ENCODE measurements at regions not wholly inside any gene's neighbourhood (a gene's known extent, or its start where the extent isn't known, plus 50 kb on each side); places are given as distances from the start of the nearest gene placed in this dataset.

DNA sequence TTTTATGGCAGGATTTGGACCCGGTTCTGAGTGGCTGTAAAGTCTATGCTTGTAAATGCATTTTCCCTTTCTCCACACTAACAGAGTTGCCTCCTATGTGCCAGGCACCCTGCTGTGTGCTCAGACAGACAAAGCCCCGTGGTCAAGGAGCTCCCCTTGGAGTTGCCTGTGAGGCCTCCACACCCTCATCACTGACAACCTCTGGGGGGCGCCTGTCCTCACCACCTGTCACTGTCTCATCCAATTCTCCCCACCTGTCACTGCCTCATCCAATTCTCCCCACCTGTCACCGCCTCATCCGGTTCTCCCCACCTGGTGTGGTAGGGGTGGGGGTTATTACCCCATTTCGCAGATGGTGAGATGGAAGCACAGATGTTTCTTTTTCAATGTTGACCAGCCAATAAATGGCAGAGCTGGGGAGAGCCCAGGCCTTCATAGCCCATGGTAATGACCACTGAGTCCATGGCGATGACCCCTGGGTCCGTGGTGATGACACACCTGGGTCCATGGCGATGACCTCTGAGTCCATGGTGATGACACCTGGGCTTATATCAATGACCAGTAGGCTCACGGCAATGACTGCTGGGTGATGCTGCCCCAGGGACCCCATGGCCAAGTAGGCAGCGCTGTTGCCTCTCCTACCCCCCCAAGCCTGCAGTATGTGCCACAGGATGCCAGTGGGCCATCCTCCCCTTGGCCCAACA, 150.1 kb downstream of the IRF8 start:
- H3K36me3 ChIP-seq (ENCODE audit: control insufficient read depth, insufficient read depth, low read length) = no peaks in the 10 kb centered on the region
- H3K9ac ChIP-seq (ENCODE audit: low read length) = no peak overlapping the region
- H3K27me3 ChIP-seq (ENCODE audit: control insufficient read depth, insufficient read depth, low read length) = no peaks in the 10 kb centered on the region

DNA sequence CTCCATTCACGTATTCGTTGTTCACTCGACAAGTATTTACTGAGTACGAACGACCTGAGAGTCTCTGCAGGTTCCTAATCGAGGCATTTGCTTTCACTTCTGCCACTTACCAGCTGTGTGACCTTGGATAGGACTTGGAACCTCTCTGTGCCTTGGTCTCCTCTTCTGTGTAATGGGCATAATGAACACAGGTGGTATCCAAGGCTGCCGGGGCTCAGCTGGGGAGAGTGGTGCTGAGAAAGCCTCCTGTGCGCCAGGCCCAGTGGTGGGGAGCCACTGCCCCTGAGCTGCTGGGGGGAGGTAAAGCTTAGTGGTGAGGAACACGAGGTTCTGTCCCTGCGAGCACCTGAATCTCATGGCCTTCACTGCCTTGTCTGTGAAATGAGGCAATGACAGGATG, 150.7 kb downstream of the IRF8 start:
- H3K27me3 ChIP-seq (ENCODE audit: control insufficient read depth, insufficient read depth, low read length) = no peaks in the 10 kb centered on the region

More for the DNA sequence above, 150.1 kb downstream of the IRF8 start:
- Histone ChIP-seq H3K4me1 (ENCODE audit: control insufficient read depth, insufficient read depth, low read length) (peaks cover 8% of the 10 kb centered on the region), H3K27ac (ENCODE audit: low read depth, low read length) (no peak overlapping the region), H3K4me3 (ENCODE audit: low read length) (no peak overlapping the region)

DNA sequence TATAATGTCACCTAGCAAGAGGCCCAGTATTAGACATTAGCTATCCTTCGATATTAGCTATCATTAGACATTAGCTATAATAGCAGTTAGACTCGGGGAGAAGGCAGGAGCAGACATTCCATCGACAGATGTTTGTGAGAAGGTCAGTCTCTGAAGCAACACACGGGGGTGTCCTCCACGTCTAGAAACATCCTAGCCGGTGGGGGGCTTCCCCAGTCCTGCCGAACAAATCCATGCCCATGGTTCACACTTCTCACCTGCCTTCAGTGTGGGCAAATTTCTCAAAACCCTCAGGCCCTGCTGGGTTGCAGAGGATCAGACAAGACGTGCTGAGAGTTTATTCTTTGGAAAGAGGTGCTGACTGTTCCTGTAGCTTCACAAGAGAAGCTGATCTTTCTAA, 151.1 kb downstream of the IRF8 start:
- no peaks in the 10 kb centered on the region for H3K27me3 ChIP-seq (ENCODE audit: control insufficient read depth, insufficient read depth, low read length)

More for the DNA sequence above, 150.7 kb downstream of the IRF8 start:
- Histone ChIP-seq H3K4me1 (ENCODE audit: control insufficient read depth, insufficient read depth, low read length) (peaks cover 8% of the 10 kb centered on the region), H3K9ac (ENCODE audit: low read length) (no peak overlapping the region), H3K4me3 (ENCODE audit: low read length) (no peak overlapping the region), H3K27ac (ENCODE audit: low read depth, low read length) (no peak overlapping the region), H3K36me3 (ENCODE audit: control insufficient read depth, insufficient read depth, low read length) (no peaks in the 10 kb centered on the region)

DNA sequence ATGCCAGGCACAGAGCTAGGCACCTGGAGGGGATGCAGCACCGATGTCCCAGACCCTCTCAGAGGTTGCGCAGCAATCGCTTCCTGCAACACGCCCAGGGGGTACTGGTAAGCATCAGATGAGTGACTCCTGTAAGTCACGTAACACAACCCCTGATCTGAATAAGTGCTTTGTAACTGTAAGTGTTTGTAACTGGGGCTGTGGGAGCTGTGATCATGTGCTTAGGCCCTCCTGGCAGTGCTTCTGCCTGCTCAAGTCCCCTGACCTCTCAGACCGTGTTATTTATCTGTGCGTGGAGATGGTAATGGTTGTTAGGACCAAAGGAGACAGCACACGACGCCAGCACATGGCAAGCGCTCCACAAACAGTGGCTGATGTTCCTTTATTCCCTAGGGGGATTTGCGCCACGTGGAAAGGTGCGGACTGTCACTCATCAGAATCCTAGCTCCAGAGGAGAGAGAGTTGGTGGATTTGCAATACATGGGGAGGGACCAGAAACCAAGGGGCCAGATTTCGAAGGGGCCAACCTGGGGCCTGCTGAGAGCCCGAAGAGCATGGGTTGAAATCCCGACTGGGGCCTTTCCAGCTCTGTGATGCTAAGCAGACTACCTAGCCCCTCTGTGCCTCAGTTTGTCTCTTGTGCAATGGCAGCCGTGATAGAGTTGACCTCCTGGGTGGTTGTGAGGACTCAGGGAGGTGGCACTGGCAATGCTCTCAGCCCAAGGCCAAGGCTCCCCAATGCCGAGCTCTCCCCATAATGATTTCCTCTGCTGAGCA, 151.8 kb downstream of the IRF8 start:
- Histone ChIP-seq H3K9ac (ENCODE audit: low read length) (no peak overlapping the region), H3K36me3 (ENCODE audit: control insufficient read depth, insufficient read depth, low read length) (no peaks in the 10 kb centered on the region), H3K4me1 (ENCODE audit: control insufficient read depth, insufficient read depth, low read length) (peaks cover 8% of the 10 kb centered on the region), H3K27me3 (ENCODE audit: control insufficient read depth, insufficient read depth, low read length) (no peaks in the 10 kb centered on the region), H3K4me3 (ENCODE audit: low read length) (no peak overlapping the region), H3K27ac (ENCODE audit: low read depth, low read length) (no peak overlapping the region)

More for the DNA sequence above, 151.1 kb downstream of the IRF8 start:
- Histone ChIP-seq H3K36me3 (ENCODE audit: control insufficient read depth, insufficient read depth, low read length) (no peaks in the 10 kb centered on the region), H3K4me3 (ENCODE audit: low read length) (no peak overlapping the region), H3K27ac (ENCODE audit: low read depth, low read length) (no peak overlapping the region), H3K9ac (ENCODE audit: low read length) (no peak overlapping the region), H3K4me1 (ENCODE audit: control insufficient read depth, insufficient read depth, low read length) (peaks cover 8% of the 10 kb centered on the region)

DNA sequence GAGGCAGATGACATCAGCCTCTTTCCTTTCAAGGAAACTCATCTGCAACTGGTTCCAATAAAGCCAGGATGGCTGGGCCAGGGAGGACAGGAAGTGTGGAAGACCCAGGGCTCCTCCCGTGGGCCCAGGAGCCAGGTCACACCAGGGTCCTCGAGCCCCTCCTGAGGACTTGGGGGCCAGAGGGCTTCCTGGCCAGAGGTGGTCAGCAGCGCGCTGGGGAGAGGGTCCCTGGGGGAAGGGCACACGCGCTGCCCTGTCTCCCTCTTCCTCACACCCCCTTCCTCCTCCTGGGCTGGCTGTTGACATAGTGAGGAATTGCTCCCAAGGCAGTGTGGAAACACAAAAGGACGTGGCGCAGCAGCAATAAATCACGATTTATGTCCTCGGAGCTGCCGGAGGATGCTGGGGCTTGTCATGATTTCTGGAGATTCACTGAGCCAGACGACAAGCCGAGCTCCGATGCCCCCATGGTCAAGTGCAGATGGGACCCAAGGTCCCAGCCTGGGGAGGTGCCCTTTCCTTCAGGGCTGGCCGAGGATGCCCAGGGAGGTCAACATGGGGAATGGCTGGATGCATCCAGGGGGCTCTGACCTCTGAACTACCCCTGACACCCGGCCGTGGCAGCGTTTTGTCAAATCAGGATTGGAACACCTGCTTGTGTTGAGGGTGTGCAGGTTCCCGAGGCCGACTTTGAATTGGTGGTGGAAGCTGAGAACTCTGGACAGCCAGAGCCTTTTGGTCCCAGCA, 152.6 kb downstream of the IRF8 start:
- Histone ChIP-seq H3K27me3 (ENCODE audit: control insufficient read depth, insufficient read depth, low read length) (no peaks in the 10 kb centered on the region), H3K27ac (ENCODE audit: low read depth, low read length) (no peak overlapping the region), H3K9ac (ENCODE audit: low read length) (no peak overlapping the region), H3K4me1 (ENCODE audit: control insufficient read depth, insufficient read depth, low read length) (peaks cover 8% of the 10 kb centered on the region), H3K4me3 (ENCODE audit: low read length) (no peak overlapping the region), H3K36me3 (ENCODE audit: control insufficient read depth, insufficient read depth, low read length) (no peaks in the 10 kb centered on the region)

DNA sequence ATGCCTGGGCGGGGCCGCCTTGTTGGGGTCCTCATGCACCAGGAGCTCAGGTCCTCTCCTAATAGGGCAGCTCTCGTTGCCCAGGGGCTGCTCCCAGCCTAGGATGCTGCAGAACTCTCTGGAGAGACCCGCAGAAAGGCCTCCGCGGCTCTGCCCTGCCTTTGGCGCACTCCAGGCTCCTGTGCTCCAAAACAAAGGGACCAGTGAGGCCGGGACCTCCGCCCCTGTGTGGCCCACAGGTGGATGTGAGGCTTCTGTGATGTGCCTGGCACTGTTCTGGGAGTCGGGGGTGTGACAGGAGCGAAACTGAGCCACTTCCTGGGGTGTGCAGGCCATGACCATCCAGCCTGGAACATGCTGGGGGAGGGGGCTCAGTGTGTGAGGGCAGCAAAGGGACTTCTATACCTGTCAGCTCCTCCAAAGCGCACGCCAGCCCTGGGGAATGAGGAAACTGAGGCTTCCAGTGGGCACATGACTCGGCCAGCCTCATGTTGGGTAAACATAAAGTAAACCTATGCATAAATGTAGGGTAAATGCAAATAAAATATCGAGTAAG, 153.2 kb downstream of the IRF8 start:
- H3K9ac ChIP-seq (ENCODE audit: low read length) = no peak overlapping the region
- peaks cover 8% of the 10 kb centered on the region for H3K4me1 ChIP-seq (ENCODE audit: control insufficient read depth, insufficient read depth, low read length)
- no peak overlapping the region for H3K4me3 ChIP-seq (ENCODE audit: low read length)
- H3K36me3 ChIP-seq (ENCODE audit: control insufficient read depth, insufficient read depth, low read length) = no peaks in the 10 kb centered on the region
- no peaks in the 10 kb centered on the region for H3K27me3 ChIP-seq (ENCODE audit: control insufficient read depth, insufficient read depth, low read length)
- no peak overlapping the region for H3K27ac ChIP-seq (ENCODE audit: low read depth, low read length)

DNA sequence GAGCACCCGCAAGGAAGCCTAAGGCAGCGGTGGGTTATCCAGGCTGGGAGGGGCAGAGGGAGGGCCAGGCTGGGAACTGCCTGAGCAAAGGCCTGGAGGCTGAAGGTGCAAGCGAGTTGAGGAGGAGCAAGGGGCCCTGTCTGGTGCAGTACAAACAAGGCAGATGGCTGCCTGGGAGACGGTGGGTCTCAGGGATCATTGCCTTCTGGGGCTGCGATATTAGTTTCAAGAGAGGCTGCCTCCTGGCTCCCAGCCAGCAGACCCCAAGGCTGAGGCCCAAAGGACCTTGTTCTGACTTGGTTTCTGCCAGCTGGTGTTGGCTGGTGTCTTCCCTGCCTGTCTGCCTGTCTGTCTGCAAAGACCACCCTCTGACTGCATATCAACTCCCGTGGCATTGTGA, 154.0 kb downstream of the IRF8 start:
- Histone ChIP-seq H3K9ac (ENCODE audit: low read length) (no peak overlapping the region), H3K4me3 (ENCODE audit: low read length) (no peak overlapping the region), H3K36me3 (ENCODE audit: control insufficient read depth, insufficient read depth, low read length) (no peaks in the 10 kb centered on the region), H3K27me3 (ENCODE audit: control insufficient read depth, insufficient read depth, low read length) (no peaks in the 10 kb centered on the region), H3K4me1 (ENCODE audit: control insufficient read depth, insufficient read depth, low read length) (peaks cover 8% of the 10 kb centered on the region), H3K27ac (ENCODE audit: low read depth, low read length) (no peak overlapping the region)

DNA sequence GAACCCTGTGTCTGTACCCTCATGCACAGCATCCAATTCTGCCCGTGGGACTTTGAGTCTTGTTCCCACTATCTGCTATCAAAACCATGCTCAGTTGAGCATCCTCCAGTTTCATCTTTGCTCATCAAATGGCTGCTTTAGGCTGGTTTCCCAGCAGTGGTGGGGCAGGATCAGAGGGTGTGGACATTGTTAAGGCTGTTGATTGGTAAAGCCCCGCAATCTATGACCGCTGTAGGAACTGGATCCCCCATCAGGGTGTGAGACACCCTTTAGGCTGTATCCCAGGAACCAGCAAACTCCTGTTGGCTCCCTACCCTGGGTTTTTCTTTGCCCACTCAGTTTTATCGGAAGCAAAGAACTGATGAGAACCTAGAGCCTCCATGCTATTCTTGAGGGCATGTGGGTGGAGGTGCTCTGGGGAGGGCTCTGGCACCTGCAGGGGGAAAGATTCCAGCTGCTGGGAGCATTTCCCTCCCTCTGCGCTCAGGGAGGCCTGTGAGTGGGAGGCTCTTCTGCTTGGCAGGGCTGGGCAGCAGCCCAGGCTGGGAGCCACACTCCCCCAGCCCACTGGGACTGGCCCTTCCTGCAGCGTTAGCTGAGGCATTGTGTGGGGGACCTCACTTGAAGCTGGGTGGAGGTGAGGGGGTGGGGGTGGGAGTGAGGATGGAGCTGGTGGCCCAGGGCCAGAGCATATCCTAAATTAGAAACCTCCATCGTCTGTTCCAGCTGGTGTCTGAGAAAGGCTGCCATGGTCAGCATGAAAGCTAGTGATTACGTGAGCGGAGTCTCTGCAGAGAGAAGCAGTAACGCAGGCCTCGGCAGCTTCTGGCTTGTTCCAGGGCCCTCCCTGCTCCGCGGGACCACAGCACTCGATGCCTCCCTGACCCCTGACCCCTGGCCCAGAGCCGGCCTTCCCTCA, 160.6 kb downstream of the IRF8 start:
- Histone ChIP-seq H3K4me1 (ENCODE audit: control insufficient read depth, insufficient read depth, low read length) (peaks cover 20% of the 10 kb centered on the region), H3K36me3 (ENCODE audit: control insufficient read depth, insufficient read depth, low read length) (no peaks in the 10 kb centered on the region), H3K4me3 (ENCODE audit: low read length) (no peak overlapping the region), H3K27me3 (ENCODE audit: control insufficient read depth, insufficient read depth, low read length) (no peaks in the 10 kb centered on the region), H3K9ac (ENCODE audit: low read length) (no peak overlapping the region), H3K27ac (ENCODE audit: low read depth, low read length) (peak overlapping the region; percentile 41)

DNA sequence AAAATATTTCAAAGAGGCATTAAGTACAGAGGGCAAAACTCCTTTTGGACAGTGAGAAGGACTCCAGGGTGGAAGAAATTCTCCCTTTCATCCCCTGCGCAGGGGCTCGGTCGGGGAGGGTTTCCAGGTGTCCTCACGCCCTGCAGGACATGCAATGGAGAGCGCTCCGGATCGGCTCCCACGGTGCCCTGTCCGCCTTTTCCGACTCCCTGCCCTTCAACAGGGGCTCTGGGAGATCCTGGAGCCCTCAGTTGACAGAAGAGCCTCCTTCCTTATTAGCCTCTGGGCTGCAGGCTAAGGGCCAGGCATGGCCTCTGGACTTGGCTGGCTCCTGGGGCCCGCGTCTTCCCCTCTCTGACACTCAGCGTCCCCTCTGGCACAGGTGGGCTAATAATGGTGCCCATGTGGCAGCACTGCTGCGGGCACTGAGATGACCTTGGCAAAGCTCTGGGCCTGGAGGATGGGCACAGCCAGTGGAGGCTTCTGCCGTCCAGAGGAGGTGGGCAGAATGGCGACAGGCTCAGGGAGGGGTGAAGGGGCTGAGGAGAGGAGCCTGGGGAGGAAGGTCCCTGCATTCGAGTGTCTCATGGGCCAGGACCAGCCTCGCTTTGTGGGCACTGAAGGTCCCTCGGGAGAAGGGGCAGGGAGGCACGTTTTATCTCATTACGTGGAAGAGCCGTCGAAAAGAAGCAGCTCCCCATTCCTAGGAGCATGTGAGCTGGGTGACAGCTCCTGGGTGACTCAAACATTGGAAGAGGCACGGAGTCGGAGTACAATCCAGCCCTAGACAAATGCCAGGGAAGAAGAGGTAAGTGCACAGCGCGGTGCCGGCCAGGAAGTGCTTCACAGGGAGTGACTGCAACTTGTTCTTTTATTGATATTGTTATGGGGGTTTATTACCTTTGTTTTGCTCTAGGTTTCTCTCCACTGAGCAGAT, 161.7 kb downstream of the IRF8 start:
- no peak overlapping the region for H3K4me3 ChIP-seq (ENCODE audit: low read length)
- no peaks in the 10 kb centered on the region for H3K27me3 ChIP-seq (ENCODE audit: control insufficient read depth, insufficient read depth, low read length)
- peak overlapping the region; percentile 41 for H3K27ac ChIP-seq (ENCODE audit: low read depth, low read length)
- H3K36me3 ChIP-seq (ENCODE audit: control insufficient read depth, insufficient read depth, low read length) = no peaks in the 10 kb centered on the region
- H3K4me1 ChIP-seq (ENCODE audit: control insufficient read depth, insufficient read depth, low read length) = peaks cover 20% of the 10 kb centered on the region
- H3K9ac ChIP-seq (ENCODE audit: low read length) = no peak overlapping the region

DNA sequence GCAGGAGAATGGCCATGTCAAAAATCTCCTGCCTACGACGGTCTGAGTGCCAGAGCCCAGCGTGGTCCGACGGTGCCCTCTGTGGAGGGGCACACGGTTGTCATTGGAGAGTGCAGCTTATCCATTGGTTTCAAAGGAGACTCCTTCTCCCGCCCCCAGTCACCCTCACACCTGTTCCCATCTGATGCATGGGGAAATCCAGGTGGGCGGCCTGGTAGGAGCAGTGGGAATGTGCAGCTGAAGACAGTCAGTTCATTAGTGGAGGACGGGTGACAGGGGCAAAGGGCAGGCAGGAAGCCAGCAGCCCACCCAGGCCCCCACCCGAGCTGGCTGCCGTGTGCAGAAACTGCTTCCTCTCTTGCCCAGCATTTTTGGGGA, 162.3 kb downstream of the IRF8 start:
- no peak overlapping the region for H3K27ac ChIP-seq (ENCODE audit: low read depth, low read length)
- H3K27me3 ChIP-seq (ENCODE audit: control insufficient read depth, insufficient read depth, low read length) = no peaks in the 10 kb centered on the region
- no peaks in the 10 kb centered on the region for H3K36me3 ChIP-seq (ENCODE audit: control insufficient read depth, insufficient read depth, low read length)
- H3K9ac ChIP-seq (ENCODE audit: low read length) = no peak overlapping the region
- no peak overlapping the region for H3K4me3 ChIP-seq (ENCODE audit: low read length)
- H3K4me1 ChIP-seq (ENCODE audit: control insufficient read depth, insufficient read depth, low read length) = peaks cover 20% of the 10 kb centered on the region

DNA sequence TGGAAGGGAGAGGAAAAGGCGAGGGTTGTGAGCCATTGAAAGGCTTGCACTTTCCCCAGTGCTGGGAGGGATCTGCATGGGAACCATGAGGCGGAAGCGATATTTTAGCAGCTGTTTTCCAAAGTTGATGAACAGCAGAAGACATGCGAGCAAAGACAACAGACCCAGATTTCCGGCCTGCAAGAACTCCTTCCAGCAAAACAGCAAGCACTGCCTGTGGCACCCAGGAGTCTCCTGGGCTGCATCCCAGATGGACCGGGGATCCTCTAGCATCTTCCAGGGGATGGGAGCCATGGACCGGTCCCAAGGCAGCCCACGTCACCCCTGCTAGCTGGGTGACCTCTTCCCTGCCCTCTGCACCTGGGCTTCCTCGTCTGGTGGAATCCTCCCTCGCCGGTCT, 162.8 kb downstream of the IRF8 start:
- Histone ChIP-seq H3K27me3 (ENCODE audit: control insufficient read depth, insufficient read depth, low read length) (no peaks in the 10 kb centered on the region), H3K9ac (ENCODE audit: low read length) (no peak overlapping the region), H3K27ac (ENCODE audit: low read depth, low read length) (no peak overlapping the region), H3K36me3 (ENCODE audit: control insufficient read depth, insufficient read depth, low read length) (no peaks in the 10 kb centered on the region), H3K4me1 (ENCODE audit: control insufficient read depth, insufficient read depth, low read length) (peaks cover 20% of the 10 kb centered on the region), H3K4me3 (ENCODE audit: low read length) (no peak overlapping the region)

All from rectal smooth muscle tissue (tissue), 1 donor.